ENCODE measurements at regions not wholly inside any gene's neighbourhood (a gene's known extent, or its start where the extent isn't known, plus 50 kb on each side); places are given as distances from the start of the nearest gene placed in this dataset.

DNA sequence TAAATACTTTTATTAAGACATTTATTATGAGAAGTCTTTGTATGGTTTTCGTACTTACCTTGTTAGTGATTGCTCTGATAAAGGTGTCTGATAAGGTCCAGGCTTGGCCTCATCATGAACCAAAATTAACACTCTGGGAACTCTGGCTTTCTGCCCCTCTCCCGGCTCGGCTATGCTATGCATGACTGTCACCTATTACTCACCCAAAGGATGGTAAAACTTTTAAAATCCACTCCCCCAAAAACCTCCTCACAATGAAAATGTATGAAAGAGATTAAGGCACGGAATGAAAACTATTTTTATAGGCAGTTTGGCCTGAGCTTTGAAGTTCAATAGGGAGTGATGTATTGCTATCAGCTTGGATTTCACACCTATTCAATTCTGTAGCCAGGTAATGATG lies 217.3 kb upstream of the TBX3 start:
- TF ChIP-seq, protein P1, sequence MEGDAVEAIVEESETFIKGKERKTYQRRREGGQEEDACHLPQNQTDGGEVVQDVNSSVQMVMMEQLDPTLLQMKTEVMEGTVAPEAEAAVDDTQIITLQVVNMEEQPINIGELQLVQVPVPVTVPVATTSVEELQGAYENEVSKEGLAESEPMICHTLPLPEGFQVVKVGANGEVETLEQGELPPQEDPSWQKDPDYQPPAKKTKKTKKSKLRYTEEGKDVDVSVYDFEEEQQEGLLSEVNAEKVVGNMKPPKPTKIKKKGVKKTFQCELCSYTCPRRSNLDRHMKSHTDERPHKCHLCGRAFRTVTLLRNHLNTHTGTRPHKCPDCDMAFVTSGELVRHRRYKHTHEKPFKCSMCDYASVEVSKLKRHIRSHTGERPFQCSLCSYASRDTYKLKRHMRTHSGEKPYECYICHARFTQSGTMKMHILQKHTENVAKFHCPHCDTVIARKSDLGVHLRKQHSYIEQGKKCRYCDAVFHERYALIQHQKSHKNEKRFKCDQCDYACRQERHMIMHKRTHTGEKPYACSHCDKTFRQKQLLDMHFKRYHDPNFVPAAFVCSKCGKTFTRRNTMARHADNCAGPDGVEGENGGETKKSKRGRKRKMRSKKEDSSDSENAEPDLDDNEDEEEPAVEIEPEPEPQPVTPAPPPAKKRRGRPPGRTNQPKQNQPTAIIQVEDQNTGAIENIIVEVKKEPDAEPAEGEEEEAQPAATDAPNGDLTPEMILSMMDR (IDR thresholded peaks at IDR 0.05; ENCODE audit: control extremely low read depth in 1 of 3, insufficient read depth in 1 of 3, low read depth in 1 of 3, low read length in 3 of 3), result no peak
- TF ChIP-seq TBP (IDR thresholded peaks at IDR 0.05; ENCODE audit: low read depth, low read length), result no peak
- no peak for TF ChIP-seq RXRA (IDR thresholded peaks at IDR 0.05; ENCODE audit: insufficient read depth, low read depth, low read length)
- no peak for TF ChIP-seq TCF12 (IDR thresholded peaks at IDR 0.05; ENCODE audit: low read depth, low read length)
- TF ChIP-seq EP300 (IDR thresholded peaks at IDR 0.05; ENCODE audit: borderline replicate concordance in 1 of 2, low read depth in 2 of 2, low read length in 2 of 2), result no peak
- TF ChIP-seq CEBPB (IDR thresholded peaks at IDR 0.05; ENCODE audit: low read depth, low read length), result no peak
- TF ChIP-seq NRF1 (IDR thresholded peaks at IDR 0.05; ENCODE audit: low read depth, low read length), result no peak
- TF ChIP-seq, protein P2, sequence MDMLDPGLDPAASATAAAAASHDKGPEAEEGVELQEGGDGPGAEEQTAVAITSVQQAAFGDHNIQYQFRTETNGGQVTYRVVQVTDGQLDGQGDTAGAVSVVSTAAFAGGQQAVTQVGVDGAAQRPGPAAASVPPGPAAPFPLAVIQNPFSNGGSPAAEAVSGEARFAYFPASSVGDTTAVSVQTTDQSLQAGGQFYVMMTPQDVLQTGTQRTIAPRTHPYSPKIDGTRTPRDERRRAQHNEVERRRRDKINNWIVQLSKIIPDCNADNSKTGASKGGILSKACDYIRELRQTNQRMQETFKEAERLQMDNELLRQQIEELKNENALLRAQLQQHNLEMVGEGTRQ (IDR thresholded peaks at IDR 0.05; ENCODE audit: low read length), result no peak
- TF ChIP-seq GTF2F1 (IDR thresholded peaks at IDR 0.05; ENCODE audit: borderline replicate concordance, low read depth, low read length), result no peak
- TF ChIP-seq POLR2A (IDR thresholded peaks at IDR 0.05; ENCODE audit: control extremely low read depth in 1 of 2, low read depth in 2 of 2, low read length in 2 of 2), result no peak
- TF ChIP-seq TAF1 (IDR thresholded peaks at IDR 0.05; ENCODE audit: low read depth, low read length), result no peak
- TF ChIP-seq YY1 (IDR thresholded peaks at IDR 0.05; ENCODE audit: low read depth, low read length), result no peak
- no peak for TF ChIP-seq CREB1 (IDR thresholded peaks at IDR 0.05)
- TF ChIP-seq CHD2 (IDR thresholded peaks at IDR 0.05; ENCODE audit: low read length), result no peak

Measured in H1 (cell line).